GM19452 (cell line): ENCODE measurements at regions not wholly inside any gene's neighbourhood (a gene's known extent, or its start where the extent isn't known, plus 50 kb on each side); places are given as distances from the start of the nearest gene placed in this dataset.

Source experiments
- ATAC-seq: cut with Tn5 transposase; IDR thresholded peaks from one replicate; pipeline ENCODE4 v1.9.1; 2021; ENCODE audit not compliant: unreplicated experiment

GRCh38 chr17:72338304-72338703 is 217.5 kb downstream of the SOX9 start:
- ATAC-seq = no peak

GRCh38 chr17:72338847-72339790 is 218.3 kb downstream of the SOX9 start:
- ATAC-seq = no peak

- ATAC-seq = no peak
Measured at GRCh38 chr17:72340836-72341235, 220.0 kb downstream of the SOX9 start.

DNA sequence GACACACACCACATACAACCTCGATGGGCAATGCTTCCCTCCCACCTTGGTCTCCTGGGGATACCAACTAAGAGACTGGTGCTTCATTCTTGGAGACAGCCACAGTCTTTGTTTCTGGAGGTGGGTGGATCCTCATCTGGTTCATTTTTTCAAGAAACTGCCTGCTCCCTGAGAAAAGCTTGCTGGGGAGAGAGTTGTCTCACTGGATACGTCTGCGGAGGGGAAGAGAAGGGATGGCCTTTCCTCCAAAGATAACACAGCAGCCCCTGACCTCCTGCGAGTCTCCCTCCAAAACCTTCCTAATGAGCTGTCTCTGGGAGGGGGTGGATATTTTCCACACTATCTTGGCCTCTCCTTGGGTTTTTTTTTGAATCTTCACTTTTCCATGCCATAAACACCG is 221.2 kb downstream of the SOX9 start:
- no peak for ATAC-seq

DNA sequence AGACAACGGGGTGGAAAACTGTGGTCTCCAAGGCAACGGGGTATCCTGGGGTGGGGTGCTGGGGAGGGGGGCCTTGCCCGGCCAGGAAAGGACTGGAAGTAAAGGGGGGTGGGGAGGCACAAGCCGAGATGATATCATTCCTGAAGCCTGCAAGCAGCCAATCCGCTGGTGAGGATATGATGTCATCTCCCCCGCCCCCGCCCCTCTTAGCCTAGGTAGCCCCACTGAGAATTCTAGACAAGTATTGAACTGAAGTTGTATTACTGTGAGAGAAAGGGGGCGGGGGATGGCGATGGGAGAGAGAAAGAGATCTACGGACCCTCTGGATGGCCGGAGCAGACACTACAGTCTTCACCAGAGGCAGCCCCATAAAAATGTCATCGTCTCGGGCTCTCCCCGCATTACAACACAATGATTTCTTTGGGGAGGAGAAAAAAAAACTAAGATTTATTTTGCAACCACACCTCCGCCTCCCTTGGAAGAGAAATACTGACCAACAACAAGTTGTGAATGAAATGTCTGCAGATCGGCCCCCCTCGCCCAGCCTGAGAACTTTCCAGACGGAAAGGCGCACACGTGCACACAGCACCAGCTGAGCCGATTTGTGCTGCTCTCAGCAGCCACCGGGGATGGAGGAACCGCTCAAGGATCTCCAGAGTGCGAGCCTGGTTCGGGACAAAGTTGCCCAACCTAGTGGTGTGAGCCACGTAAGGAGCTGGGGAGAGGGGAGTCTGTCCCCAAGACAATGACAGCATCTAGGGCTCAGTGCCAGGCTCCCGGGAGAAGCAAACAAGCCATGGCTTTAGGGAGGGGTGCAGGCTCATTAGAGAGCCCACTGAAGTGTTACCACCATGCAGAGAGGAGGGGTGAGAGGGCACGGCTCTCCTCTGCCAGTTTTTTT is 222.1 kb downstream of the SOX9 start:
- ATAC-seq = no peak

DNA sequence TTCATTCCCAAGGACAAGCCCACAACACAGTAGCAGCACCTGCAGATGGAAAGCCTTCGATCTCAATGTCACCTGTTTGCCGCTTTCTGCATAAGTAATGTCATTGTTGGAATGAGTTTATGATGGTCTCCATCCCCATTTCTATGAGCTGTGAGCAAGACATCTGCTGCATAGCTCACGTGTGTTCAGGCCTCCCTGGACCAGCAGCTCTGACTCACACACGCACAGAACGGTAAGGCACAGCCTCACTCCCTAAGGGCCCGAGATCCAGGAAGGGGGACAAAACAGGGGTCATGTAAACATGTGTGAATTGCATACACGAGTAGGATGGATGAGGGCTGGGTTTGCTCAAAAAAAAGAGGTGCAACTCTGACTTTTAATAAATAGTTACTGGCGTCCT is 223.1 kb downstream of the SOX9 start:
- ATAC-seq = no peak

GRCh38 chr17:72344613-72345012 is 223.8 kb downstream of the SOX9 start:
- no peak for ATAC-seq

DNA sequence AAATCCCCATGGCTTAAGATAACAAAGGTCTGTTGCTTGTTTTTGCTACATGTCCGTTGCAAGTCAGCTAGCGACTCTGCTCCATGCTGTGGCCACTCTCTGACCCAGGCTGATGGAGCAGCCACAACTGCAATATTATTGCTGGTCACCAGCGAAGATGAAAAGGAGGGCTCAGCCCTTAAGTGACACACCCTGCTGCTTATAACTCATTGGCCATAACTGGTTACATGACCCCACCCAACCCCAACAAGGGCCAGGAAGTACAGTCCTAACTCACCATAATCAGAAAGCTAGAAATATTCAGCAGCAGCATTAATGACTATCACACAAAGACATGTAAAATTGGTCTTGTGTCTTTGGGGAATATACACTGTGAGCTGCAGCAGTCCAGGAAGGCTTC is 224.3 kb downstream of the SOX9 start:
- no peak for ATAC-seq

GRCh38 chr17:72345536-72345935 is 224.7 kb downstream of the SOX9 start:
- no peak for ATAC-seq

GRCh38 chr17:72346306-72346705 is 225.5 kb downstream of the SOX9 start:
- ATAC-seq = no peak

GRCh38 chr17:72349011-72349410 is 228.2 kb downstream of the SOX9 start:
- no peak for ATAC-seq

- no peak for ATAC-seq
Measured at GRCh38 chr17:72349491-72349995, 228.7 kb downstream of the SOX9 start.

DNA sequence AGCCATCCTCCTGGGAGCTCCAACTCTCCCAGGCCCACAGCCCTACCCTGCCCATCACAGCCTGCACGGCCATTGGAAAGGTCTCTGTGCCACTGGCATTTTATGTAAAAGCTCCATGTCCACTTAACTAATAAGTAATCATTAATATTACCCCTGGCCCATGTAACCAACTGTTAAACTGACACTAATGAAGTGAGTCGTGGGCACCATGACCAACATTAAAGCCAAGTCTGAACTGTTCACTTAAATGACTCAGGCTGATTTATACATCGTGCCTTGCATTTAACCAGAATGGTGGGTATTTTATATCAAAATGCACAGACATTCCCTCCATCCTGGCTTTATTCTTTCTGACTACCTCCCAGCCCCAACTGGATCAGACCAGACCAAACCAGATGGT is 229.3 kb downstream of the SOX9 start:
- no peak for ATAC-seq

DNA sequence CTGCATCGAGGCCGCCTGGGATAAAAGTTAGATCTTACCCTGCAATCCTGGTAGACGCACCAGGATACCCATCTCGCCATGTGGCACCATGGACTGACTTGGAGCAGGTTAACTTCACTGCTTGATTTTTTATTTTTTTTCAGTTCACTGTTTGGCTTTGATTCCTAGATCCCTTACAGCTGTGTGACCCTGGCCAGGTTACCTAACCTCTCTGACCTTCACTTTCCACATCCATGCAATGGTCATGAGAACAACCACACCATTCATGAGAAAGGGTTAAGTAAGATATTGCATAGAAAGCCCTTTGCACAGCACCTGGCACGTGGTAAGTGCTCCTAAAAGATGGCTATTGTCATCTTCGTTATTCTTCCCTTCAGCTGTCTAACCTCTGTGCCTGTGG is 230.5 kb downstream of the SOX9 start:
- ATAC-seq = no peak

DNA sequence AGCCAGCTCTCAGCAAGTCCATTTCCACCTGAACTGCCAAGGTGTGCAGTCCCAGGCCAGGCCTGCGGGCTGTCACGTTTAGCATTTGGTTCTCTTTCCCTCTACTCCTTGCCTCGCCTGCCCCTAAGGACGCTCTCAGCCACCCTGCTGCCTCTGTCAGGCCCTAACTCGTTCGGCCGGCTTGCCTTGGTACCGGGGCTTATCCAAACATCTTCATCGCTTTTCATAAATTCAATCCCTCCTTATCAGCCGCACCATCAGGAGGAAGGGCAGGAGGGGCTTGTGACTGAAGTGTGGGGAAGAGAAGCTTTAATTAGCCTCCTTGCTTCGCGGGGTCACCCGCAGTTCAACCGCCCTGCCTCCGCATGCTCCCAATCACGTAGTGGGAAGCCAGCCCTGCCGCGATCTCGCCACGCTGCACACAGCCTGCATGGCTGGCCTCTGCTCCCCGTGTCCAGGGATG is 231.1 kb downstream of the SOX9 start:
- ATAC-seq = no peak

DNA sequence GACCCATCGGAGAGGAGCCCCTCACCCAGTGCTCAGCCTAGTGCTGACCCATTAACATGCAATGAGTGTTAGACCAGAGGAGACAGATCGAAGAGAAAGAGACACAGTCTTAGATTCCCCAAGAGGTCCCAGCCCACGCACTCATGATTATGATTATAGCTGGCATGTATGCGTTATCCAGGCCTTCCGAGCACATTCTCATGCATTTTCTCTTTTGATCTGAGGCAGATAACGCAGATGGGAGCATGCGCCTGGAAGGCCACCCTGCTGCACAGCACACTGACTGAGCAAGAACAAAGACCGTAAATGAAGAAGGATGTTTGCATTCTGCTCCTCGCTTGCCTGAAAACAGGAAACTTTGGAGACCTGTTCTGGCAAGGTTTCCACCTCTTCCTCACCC is 232.7 kb downstream of the SOX9 start:
- no peak for ATAC-seq

GRCh38 chr17:72354071-72354470 is 233.3 kb downstream of the SOX9 start:
- ATAC-seq = no peak

- ATAC-seq = no peak
Measured at GRCh38 chr17:72357764-72358365, 237.0 kb downstream of the SOX9 start.

DNA sequence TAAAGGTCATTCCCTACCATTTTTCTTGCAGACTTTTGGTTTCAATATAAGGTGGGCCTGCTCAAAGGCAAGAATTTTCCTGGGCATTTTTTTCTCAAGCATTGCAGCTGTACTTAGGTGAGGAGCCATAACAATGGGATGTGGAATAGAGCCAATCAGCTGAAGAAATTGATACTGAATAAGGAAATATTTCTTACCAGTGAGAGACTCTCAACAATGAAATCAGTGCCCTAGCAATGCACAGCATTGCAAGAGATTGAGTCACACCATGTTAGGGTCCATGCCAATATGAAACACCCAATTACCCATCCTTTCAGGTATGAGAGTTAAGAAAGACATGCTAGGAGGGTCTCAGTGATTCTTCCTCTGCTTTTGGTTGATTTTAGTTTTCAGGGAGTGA is 237.6 kb downstream of the SOX9 start:
- no peak for ATAC-seq

- no peak for ATAC-seq
Measured at GRCh38 chr17:72359274-72359673, 238.5 kb downstream of the SOX9 start.

DNA sequence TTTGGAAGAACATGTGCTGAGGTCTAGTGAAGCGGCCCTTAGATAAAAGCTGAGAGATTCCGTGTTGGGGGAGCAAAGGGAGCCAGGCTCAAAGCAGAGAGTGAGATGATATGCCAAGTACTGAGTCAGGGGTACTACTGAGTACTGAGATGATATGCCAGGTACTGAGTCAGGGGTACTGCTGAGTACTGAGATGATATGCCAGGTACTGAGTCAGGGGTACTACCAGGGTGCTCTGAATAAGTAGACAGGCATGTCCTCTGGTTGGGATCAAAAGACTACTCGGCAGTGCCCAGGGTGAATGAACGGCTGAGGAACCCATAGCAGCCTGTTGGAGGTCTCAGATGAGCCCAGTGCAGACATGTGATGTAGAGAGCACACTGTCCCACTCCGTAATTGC is 239.0 kb downstream of the SOX9 start:
- no peak for ATAC-seq
